SU-DHL-6 (cell line): ENCODE measurements at regions not wholly inside any gene's neighbourhood (a gene's known extent, or its start where the extent isn't known, plus 50 kb on each side); places are given as distances from the start of the nearest gene placed in this dataset.

ENCODE experiments used
- H2AFZ ChIP-seq: fragments of 200-600 bp; sonication (generic); 2 replicates; pipeline ENCODE4 v1.6.1; 2014; ENCODE audit warnings: low read depth, mild to moderate bottlenecking, moderate library complexity, mixed read lengths, antibody characterized with exemption, low read length; ENCODE audit not compliant: severe bottlenecking
- H3F3A ChIP-seq: fragments of 200-600 bp; shearing (Covaris generic); 2 replicates; pipeline ENCODE4 v1.6.0; 2016; ENCODE audit warnings: antibody characterized with exemption, mild to moderate bottlenecking; ENCODE audit not compliant: insufficient read depth
- H3K27ac ChIP-seq: fragments of 200-600 bp; sonication (generic); 2 replicates; pipeline ENCODE4 v1.5.1; 2016; ENCODE audit warnings: low read depth, mild to moderate bottlenecking, low read length, moderate library complexity, mixed read lengths
- H3K27me3 ChIP-seq: fragments of 200-600 bp; sonication (generic), shearing (Covaris generic); 2 replicates; pipeline ENCODE4 v1.6.0; 2014; ENCODE audit warnings: mild to moderate bottlenecking, low read length
- H3K36me3 ChIP-seq: fragments of 200-600 bp; sonication (generic); 2 replicates; pipeline ENCODE4 v1.6.1; 2014; ENCODE audit warnings: mild to moderate bottlenecking, low read length, mixed read lengths
- H3K4me2 ChIP-seq: fragments of 300-600, 200-600 bp; shearing (Covaris generic), sonication (generic); 2 replicates; pipeline ENCODE4 v1.6.0; 2014; ENCODE audit warnings: low read length, low read depth, mild to moderate bottlenecking; ENCODE audit not compliant: poor library complexity, severe bottlenecking
- H3K4me3 ChIP-seq: fragments of 200-600 bp; sonication (generic); 2 replicates; pipeline ENCODE4 v1.5.1; 2014; ENCODE audit warnings: antibody characterized with exemption, low read length, mild to moderate bottlenecking, mixed read lengths; ENCODE audit not compliant: insufficient read depth, poor library complexity, severe bottlenecking
- H3K79me2 ChIP-seq: fragments of 200-600 bp; sonication (generic); 2 replicates; pipeline ENCODE4 v1.6.1; 2014; ENCODE audit warnings: mild to moderate bottlenecking, low read length, moderate library complexity; ENCODE audit not compliant: insufficient read depth
- H3K9ac ChIP-seq: fragments of 200-600 bp; sonication (generic); 2 replicates; pipeline ENCODE4 v1.7.0; 2014; ENCODE audit warnings: mild to moderate bottlenecking, low read length
- H3K9me2 ChIP-seq: fragments of 200-600 bp; sonication (generic); replicated peaks from 2 replicates; pipeline ENCODE4 v1.6.1; 2014; ENCODE audit warnings: low read length; ENCODE audit not compliant: insufficient read depth
- H3K9me3 ChIP-seq: fragments of 200-600 bp; sonication (generic); 2 replicates; pipeline ENCODE4 v1.6.1; 2014; ENCODE audit warnings: low read length, mixed read lengths; ENCODE audit not compliant: insufficient read depth
- H4K20me1 ChIP-seq: fragments of 200-600 bp; sonication (generic); 2 replicates; pipeline ENCODE4 v1.6.1; 2014; ENCODE audit warnings: low read depth, mild to moderate bottlenecking, antibody characterized with exemption, low read length, moderate library complexity, mixed read lengths
- EZH2phosphoT487 ChIP-seq: fragments of 200-600 bp; sonication (generic), shearing (Covaris generic); conservative IDR thresholded peaks from 2 replicates; pipeline ENCODE4 v1.6.1; 2018; ENCODE audit warnings: mild to moderate bottlenecking, antibody characterized with exemption, low read length, moderate library complexity, mixed read lengths
- TF ChIP-seq, protein P1 (sequence below): fragments of 200-600 bp; sonication (generic); IDR thresholded peaks from one replicate; pipeline ENCODE4 v1.5.1; 2017; ENCODE audit warnings: antibody characterized with exemption, mild to moderate bottlenecking, low read length, moderate library complexity; ENCODE audit not compliant: insufficient read depth, poor library complexity, severe bottlenecking

DNA sequence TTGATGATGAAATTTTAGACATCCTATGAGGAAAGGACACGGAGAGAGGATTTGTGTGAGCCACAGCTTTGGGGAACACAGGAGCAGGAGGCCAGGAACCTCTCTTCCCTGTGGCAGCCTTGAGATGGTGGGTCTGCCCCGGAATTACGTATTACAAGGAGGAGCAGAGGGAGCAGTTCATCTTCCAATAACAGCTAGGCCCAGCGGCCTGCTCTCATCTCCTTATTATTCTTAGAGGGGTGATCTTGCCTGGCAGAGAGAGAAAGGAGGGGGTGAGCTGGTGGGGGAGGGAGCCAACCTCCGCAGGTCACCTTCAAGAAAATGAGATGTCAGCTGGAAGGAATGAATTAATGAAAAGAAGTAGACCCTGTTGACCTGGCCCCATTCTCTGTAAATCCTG lies 305.8 kb downstream of the LRFN2 start:
- H3K9me3 ChIP-seq = no peaks in the 10 kb centered on the region
- no peaks in the 10 kb centered on the region for H4K20me1 ChIP-seq
- H3K4me2 ChIP-seq = no peak overlapping the region
- no peaks in the 10 kb centered on the region for H3K79me2 ChIP-seq
- no peak overlapping the region for H3K4me3 ChIP-seq
- no peaks in the 10 kb centered on the region for H3K36me3 ChIP-seq
- TF ChIP-seq, protein P1, sequence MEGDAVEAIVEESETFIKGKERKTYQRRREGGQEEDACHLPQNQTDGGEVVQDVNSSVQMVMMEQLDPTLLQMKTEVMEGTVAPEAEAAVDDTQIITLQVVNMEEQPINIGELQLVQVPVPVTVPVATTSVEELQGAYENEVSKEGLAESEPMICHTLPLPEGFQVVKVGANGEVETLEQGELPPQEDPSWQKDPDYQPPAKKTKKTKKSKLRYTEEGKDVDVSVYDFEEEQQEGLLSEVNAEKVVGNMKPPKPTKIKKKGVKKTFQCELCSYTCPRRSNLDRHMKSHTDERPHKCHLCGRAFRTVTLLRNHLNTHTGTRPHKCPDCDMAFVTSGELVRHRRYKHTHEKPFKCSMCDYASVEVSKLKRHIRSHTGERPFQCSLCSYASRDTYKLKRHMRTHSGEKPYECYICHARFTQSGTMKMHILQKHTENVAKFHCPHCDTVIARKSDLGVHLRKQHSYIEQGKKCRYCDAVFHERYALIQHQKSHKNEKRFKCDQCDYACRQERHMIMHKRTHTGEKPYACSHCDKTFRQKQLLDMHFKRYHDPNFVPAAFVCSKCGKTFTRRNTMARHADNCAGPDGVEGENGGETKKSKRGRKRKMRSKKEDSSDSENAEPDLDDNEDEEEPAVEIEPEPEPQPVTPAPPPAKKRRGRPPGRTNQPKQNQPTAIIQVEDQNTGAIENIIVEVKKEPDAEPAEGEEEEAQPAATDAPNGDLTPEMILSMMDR = no peak
- no peak for TF ChIP-seq EZH2phosphoT487
- H3K9ac ChIP-seq = no peak overlapping the region
- no peak overlapping the region for H3K27ac ChIP-seq
- no peak overlapping the region for H2AFZ ChIP-seq
- no peaks in the 10 kb centered on the region for H3F3A ChIP-seq
- no peaks in the 10 kb centered on the region for H3K9me2 ChIP-seq
- no peaks in the 10 kb centered on the region for H3K27me3 ChIP-seq

GRCh38 chr6:40280231-40280630 lies 306.9 kb downstream of the LRFN2 start:
- Histone ChIP-seq H3K27ac (no peak overlapping the region), H3K9me2 (no peaks in the 10 kb centered on the region), H3K9ac (no peak overlapping the region), H3K4me2 (no peak overlapping the region), H4K20me1 (no peaks in the 10 kb centered on the region), H3K27me3 (no peaks in the 10 kb centered on the region), H2AFZ (no peak overlapping the region), H3K36me3 (no peaks in the 10 kb centered on the region), H3F3A (no peaks in the 10 kb centered on the region), H3K79me2 (no peaks in the 10 kb centered on the region), H3K9me3 (no peaks in the 10 kb centered on the region), H3K4me3 (no peak overlapping the region)
- TF ChIP-seq, protein P1 = no peak
- TF ChIP-seq EZH2phosphoT487 = no peak

- H3K27ac ChIP-seq = no peak overlapping the region
These were observed 311.0 kb downstream of the LRFN2 start for GRCh38 chr6:40276141-40276540.

More at GRCh38 chr6:40276141-40276540, 311.0 kb downstream of the LRFN2 start:
- H3K4me2 ChIP-seq = no peak overlapping the region
- H3K9me3 ChIP-seq = no peaks in the 10 kb centered on the region
- H3K36me3 ChIP-seq = no peaks in the 10 kb centered on the region
- H3K79me2 ChIP-seq = no peaks in the 10 kb centered on the region
- H4K20me1 ChIP-seq = no peaks in the 10 kb centered on the region
- no peaks in the 10 kb centered on the region for H3K9me2 ChIP-seq
- TF ChIP-seq, protein P1 = no peak
- TF ChIP-seq EZH2phosphoT487 = no peak
- no peak overlapping the region for H2AFZ ChIP-seq
- H3K9ac ChIP-seq = no peak overlapping the region
- no peaks in the 10 kb centered on the region for H3F3A ChIP-seq
- H3K4me3 ChIP-seq = no peak overlapping the region
- H3K27me3 ChIP-seq = no peaks in the 10 kb centered on the region
